WTC11 (cell line): ENCODE measurements at regions not wholly inside any gene's neighbourhood (a gene's known extent, or its start where the extent isn't known, plus 50 kb on each side); places are given as distances from the start of the nearest gene placed in this dataset.

Source experiments
- ATAC-seq: fragments of 200-7000 bp; cut with Tn5 transposase; 2 replicates; pipeline ENCODE4 v1.10.0; 2021; ENCODE audit warnings: mild to moderate bottlenecking, moderate library complexity
- CTCF ChIA-PET: fragments of 300-600 bp; sonication (Branson Sonifier 250); formaldehyde crosslinking; loops from one replicate; lab custom pipeline; 2021; ENCODE audit warnings: antibody characterized with exemption; lab: Charles Lee
- POLR2A ChIA-PET: fragments of 350-600 bp; sonication (Branson Sonifier 250); formaldehyde crosslinking; loops from one replicate; lab custom pipeline; 2021; ENCODE audit warnings: antibody characterized with exemption; lab: Charles Lee
- DNase-seq: peaks from one replicate; pipeline ENCODE4 v3.0.0; 2021; ENCODE audit warnings: low spot score
- H3K27ac Mint-ChIP-seq: 2 replicates; pipeline ENCODE4 v1.8.0; 2021; ENCODE audit warnings: mixed read lengths
- H3K27me3 Mint-ChIP-seq: 2 replicates; pipeline ENCODE4 v1.8.0; 2021; ENCODE audit warnings: low read depth, mild to moderate bottlenecking, moderate library complexity, mixed read lengths
- H3K36me3 Mint-ChIP-seq: 2 replicates; pipeline ENCODE4 v1.8.0; 2021; ENCODE audit warnings: mixed read lengths
- H3K4me1 Mint-ChIP-seq: 2 replicates; pipeline ENCODE4 v1.8.0; 2022; ENCODE audit warnings: mixed read lengths
- H3K4me3 Mint-ChIP-seq: 2 replicates; pipeline ENCODE4 v1.8.0; 2021; ENCODE audit warnings: mild to moderate bottlenecking, moderate library complexity, mixed read lengths
- H3K9me3 Mint-ChIP-seq: 2 replicates; pipeline ENCODE4 v1.8.0; 2021; ENCODE audit warnings: mixed read lengths
- ARID4B ChIP-seq: sonication (generic); formaldehyde crosslinking; IDR thresholded peaks from 2 replicates; pipeline ENCODE4 v1.8.0; 2023; ENCODE audit warnings: missing genetic modification reagents, mild to moderate bottlenecking, borderline replicate concordance
- ATF1 ChIP-seq: sonication (generic); formaldehyde crosslinking; IDR thresholded peaks from 2 replicates; pipeline ENCODE4 v1.8.1; 2023; ENCODE audit warnings: mild to moderate bottlenecking, moderate library complexity, missing genetic modification reagents
- FOXK1 ChIP-seq: sonication (generic); formaldehyde crosslinking; IDR thresholded peaks from 2 replicates; pipeline ENCODE4 v1.8.0; 2022; ENCODE audit warnings: mild to moderate bottlenecking, moderate library complexity, missing genetic modification reagents
- PREB ChIP-seq: sonication (generic); formaldehyde crosslinking; IDR thresholded peaks from 2 replicates; pipeline ENCODE4 v1.8.1; 2022; ENCODE audit warnings: mild to moderate bottlenecking, missing genetic modification reagents, moderate library complexity, borderline replicate concordance
- SP1 ChIP-seq: sonication (generic); formaldehyde crosslinking; conservative IDR thresholded peaks from 2 replicates; pipeline ENCODE4 v1.8.1; 2022; ENCODE audit warnings: missing genetic modification reagents
- STAT6 ChIP-seq: sonication (generic); formaldehyde crosslinking; conservative IDR thresholded peaks from 2 replicates; pipeline ENCODE4 v1.8.1; 2023; ENCODE audit warnings: mild to moderate bottlenecking, low read depth, missing genetic modification reagents, moderate library complexity
- TCF7 ChIP-seq: sonication (generic); formaldehyde crosslinking; IDR thresholded peaks from 2 replicates; pipeline ENCODE4 v1.8.0; 2022; ENCODE audit warnings: mild to moderate bottlenecking, low read depth, missing genetic modification reagents, moderate library complexity
- USF1 ChIP-seq: sonication (generic); formaldehyde crosslinking; IDR thresholded peaks from 2 replicates; pipeline ENCODE4 v1.8.0; 2022; ENCODE audit warnings: mild to moderate bottlenecking, missing genetic modification reagents
- ZNF219 ChIP-seq: sonication (generic); formaldehyde crosslinking; IDR thresholded peaks from 2 replicates; pipeline ENCODE4 v1.8.0; 2023; ENCODE audit warnings: missing genetic modification reagents, mild to moderate bottlenecking, borderline replicate concordance
- ZNF396 ChIP-seq: fragments of 250-450 bp; sonication (Bioruptor Pico); IDR thresholded peaks from 2 replicates; pipeline ENCODE4 v1.8.0; 2021; ENCODE audit warnings: mild to moderate bottlenecking, moderate library complexity, borderline replicate concordance
- ZNF532 ChIP-seq: fragments of 250-450 bp; sonication (Bioruptor Pico); IDR thresholded peaks from 2 replicates; pipeline ENCODE4 v1.9.0; 2021; ENCODE audit warnings: mild to moderate bottlenecking, borderline replicate concordance
- TF ChIP-seq, protein P1 (sequence below): sonication (generic); formaldehyde crosslinking; IDR thresholded peaks from 2 replicates; pipeline ENCODE4 v1.8.0; 2023; ENCODE audit warnings: mild to moderate bottlenecking, missing genetic modification reagents

GRCh38 chr2:143908843-143909242 lies 611.1 kb downstream of the ZEB2 start:
- CTCF ChIA-PET, result no interaction called here
- Mint-ChIP-seq H3K4me3 (no peak overlapping the region), H3K36me3 (no peaks in the 10 kb centered on the region), H3K4me1 (peaks cover 39% of the 10 kb centered on the region), H3K9me3 (no peaks in the 10 kb centered on the region), H3K27ac (no peak overlapping the region), H3K27me3 (peaks cover 42% of the 10 kb centered on the region)
- TF ChIP-seq PREB (no peak), ZNF219 (CRISPR knock-in tag) (no peak), STAT6 (CRISPR knock-in tag) (no peak), ATF1 (CRISPR knock-in tag) (no peak), ZNF396 (no peak), ARID4B (CRISPR knock-in tag) (no peak), ZNF532 (CRISPR knock-in tag) (no peak), FOXK1 (CRISPR knock-in tag) (no peak), TCF7 (CRISPR knock-in tag) (no peak), SP1 (CRISPR knock-in tag) (no peak), USF1 (CRISPR knock-in tag) (no peak)
- TF ChIP-seq, protein P1, sequence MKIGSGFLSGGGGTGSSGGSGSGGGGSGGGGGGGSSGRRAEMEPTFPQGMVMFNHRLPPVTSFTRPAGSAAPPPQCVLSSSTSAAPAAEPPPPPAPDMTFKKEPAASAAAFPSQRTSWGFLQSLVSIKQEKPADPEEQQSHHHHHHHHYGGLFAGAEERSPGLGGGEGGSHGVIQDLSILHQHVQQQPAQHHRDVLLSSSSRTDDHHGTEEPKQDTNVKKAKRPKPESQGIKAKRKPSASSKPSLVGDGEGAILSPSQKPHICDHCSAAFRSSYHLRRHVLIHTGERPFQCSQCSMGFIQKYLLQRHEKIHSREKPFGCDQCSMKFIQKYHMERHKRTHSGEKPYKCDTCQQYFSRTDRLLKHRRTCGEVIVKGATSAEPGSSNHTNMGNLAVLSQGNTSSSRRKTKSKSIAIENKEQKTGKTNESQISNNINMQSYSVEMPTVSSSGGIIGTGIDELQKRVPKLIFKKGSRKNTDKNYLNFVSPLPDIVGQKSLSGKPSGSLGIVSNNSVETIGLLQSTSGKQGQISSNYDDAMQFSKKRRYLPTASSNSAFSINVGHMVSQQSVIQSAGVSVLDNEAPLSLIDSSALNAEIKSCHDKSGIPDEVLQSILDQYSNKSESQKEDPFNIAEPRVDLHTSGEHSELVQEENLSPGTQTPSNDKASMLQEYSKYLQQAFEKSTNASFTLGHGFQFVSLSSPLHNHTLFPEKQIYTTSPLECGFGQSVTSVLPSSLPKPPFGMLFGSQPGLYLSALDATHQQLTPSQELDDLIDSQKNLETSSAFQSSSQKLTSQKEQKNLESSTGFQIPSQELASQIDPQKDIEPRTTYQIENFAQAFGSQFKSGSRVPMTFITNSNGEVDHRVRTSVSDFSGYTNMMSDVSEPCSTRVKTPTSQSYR (CRISPR knock-in tag), result no peak
- DNase-seq (no peak), ATAC-seq (no peak)
- POLR2A ChIA-PET, result no interaction called here
